HG02884 (cell line): ENCODE measurements at regions not wholly inside any gene's neighbourhood (a gene's known extent, or its start where the extent isn't known, plus 50 kb on each side); places are given as distances from the start of the nearest gene placed in this dataset.

Experiments used
- ATAC-seq: cut with Tn5 transposase; IDR thresholded peaks from one replicate; pipeline ENCODE4 v1.9.1; 2021; ENCODE audit warnings: mild to moderate bottlenecking, moderate library complexity; ENCODE audit not compliant: unreplicated experiment

DNA sequence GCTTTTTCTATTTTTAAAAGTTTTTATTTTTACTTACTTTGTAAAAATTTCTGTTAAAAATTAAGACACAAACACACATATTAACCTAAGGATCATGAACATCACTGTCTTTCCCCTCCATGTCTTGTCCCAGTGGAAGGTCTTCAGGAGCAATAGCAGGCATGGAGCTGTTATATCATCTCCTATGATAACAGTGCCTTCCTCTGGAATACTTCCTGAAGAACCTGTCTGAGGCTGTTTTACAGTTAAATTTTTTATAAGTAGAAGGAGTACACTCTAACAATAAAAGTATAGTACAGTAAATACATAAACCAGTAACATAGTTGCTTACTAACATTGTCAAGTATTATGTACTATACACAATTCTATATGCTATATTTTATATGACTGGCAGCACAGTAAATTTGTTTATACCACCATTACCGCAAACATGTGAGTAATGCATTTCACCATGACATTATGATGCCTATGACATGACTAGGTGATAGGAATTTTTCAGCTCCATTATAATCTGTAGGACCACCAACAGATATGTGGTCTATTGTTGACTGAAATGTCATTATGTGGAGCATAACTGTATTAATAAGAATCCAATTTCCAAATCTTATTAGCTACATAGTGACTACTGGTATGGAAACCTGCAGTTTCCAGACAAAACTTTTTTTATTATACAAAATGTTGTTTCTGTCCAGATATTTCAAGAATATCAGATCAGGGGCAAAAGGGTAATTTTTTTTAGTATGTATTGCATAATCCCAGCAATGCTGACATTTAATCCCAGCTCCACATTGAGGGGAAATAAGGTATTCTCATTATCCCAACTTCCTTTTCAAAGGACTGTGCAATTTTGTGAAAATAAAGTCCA is 337.2 kb upstream of the SLC39A10 start:
- ATAC-seq = no peak

DNA sequence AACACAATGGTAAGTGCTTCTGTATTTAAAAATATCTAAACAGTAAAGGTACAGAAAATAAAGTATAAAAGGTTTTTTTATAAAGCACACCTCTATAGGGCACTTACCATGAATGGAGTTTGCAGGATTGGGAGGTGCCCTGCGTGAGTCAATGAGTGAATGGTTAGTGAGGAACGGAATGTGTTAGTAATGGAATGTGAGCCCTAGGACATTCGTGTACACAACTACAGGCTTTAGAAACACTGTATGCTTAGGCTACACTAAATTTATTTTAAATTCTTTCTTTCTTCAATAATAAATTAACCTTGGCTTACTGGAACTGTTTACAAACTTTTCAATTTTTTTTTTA is 337.9 kb upstream of the SLC39A10 start:
- no peak for ATAC-seq

DNA sequence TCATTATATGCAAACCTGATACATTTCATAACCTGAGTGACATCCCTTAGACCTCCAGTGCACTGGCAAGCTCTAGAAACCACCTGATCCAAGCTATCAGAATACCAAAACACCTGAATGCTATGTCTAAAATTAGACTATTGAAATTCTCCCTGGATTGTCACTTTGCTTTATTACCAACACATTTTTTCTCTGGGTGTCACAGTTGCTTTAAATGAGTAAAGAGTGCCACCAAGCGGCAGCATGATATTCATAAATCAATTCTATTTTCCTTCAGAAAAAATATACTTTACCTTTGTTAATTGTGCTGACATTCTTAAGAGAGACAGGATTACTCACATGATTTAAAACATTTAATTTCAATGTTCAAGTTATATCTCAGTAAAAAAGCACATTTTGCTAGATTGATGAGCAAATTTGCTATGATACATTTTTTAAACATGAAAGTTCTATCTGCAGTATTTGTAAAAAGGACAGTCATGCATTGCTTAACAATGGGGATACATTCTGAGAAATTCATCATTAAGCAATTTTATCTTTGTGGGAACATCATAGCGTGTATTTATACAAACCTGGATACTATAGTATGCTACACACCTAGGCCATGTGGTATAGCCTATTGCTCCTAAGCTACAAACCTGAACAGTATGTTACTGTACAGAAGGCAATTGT is 338.4 kb upstream of the SLC39A10 start:
- peak; percentile 45 for ATAC-seq

DNA sequence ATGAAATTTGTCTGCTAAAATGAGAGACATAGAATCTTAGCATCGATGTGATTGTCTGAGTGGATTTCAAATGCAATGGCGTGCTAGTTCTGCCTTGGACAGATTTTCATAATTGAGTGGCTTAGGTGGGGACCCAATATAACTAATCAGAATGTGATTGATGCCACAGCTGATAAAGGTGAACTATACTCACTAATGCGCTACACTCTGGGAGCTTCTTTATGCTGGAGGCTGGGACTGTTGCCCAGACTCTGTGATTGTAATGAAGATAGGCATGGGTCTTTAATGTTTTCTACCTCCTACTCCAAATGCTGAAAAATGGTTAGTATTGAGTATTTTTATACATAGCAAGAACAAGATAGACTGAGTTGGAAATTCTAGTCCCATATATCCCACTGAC is 339.5 kb upstream of the SLC39A10 start:
- no peak for ATAC-seq

DNA sequence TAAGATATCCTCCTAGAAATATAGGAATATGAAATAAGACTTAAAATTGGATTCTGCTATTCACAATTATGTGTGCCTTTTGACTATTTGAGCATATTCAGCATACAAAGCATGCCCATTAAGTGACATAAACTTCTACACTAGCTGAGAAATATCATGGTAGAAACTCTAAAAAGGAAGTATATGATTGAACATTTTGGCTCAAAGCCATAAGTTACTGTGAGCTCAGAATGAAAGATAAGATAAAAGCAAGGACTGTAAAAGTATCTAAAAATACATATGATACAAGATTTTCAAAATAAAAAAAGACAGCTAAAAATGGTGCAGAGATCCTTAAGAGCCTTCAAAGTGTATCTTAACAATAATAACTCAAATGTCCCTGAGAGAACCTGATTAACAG is 340.5 kb upstream of the SLC39A10 start:
- ATAC-seq = no peak

DNA sequence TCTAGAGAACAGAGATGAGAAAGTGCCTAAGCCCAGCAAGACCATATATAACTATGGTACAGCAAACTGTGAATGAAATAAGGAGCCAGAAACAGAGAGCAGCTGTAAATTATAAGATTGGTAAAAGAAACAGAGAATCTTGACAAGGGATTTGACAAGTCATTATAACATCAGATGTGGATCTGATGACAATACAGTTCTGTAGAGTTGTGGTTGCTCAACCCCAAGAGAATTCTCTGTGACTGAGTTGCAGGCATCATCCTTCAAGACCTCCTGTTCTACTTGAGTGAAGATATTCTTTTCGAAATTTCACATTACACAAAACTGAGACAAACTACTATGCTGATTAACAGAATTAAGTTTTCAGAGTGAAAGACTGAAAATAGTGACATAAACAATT is 343.1 kb upstream of the SLC39A10 start:
- no peak for ATAC-seq

DNA sequence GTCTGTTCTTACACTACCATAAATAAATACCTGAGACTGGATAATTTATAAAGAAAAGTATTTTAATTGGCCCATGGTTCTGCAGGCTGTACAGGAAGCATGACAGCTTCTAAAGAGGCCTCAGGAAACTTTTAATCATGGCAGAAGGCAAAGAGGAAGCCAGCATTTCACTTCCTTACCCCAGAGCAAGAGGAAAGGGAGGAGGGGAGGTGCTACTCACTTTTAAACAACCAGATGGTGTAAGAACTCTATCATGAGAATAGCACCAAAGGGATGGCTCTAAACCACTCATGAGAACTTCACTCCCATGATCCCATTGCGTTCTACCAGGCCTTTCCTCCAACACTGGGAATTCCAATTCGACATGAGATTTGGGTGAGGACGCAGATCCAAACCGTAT is 344.4 kb upstream of the SLC39A10 start:
- no peak for ATAC-seq

DNA sequence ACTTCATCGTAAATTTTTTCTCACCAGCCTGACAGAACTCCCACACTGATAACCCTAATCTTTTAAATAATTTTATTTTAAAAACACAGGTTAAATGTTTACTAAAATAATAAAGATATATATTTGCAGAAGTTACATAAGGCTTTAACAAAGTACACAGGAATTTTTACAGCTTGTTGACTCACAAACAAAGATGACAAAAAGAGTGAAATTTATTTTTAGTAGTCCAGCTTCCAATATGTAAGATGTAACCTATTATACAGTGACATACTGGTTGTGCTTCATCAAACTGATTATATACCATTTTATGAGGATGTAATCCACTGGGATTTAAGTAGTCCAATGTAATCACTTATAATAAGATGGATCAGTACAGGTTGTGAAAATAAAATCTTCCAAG is 348.9 kb upstream of the SLC39A10 start:
- no peak for ATAC-seq

DNA sequence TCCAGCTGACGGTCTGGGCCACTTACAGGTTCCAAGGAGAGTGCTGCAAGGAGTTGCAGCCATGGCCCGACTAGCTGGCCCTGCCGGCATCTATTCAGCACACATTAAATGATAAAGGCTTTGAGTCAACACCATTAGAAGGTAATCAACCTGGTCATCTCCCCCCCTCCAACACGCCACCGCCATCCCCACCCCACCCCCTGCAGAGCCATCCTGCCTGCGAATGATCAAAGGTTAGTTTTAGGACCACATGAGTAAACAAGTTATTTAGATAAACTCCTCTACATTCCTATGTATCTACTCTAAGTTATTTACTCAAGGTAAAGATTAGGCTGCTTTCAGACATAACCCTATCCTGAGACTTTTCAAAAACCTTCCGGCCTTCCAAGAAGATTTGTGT is 349.3 kb upstream of the SLC39A10 start:
- ATAC-seq = no peak

DNA sequence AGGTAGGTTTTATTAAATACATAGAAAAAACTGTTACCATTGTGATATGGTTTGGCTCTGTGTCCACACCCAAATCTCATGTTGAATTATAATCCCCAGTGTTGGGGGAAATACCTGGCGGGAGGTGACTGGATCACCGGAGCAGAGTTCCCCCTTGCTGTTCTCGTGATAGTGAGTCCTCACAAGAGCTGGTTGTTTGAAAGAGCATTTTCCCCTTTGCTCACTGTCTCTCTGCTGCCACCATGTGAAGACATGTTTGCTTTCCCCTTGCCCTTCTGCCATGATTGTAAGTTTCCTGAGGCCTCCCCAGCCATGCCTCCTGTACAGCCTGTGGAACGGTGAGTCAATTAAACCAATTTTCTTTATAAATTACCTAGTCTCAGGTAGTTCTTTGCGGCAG is 352.7 kb upstream of the SLC39A10 start:
- no peak for ATAC-seq

DNA sequence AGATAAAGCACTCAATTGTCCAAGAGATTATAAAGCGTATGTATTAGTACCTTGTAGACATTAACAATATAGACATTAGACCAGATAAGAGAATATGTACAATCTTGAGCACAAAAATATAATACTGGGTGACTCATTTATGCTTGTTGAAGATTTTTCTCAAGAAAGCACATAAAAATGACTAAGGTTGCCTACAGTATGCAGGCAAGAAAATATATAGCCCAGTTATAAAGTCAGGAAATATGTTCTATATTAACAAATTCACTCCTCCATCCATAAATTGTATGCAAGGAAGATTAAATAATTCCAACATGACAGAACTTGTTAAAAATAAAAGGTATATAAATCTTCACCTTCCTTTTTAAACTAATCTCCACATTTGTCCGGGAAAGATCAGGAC is 356.4 kb upstream of the SLC39A10 start:
- ATAC-seq = no peak

DNA sequence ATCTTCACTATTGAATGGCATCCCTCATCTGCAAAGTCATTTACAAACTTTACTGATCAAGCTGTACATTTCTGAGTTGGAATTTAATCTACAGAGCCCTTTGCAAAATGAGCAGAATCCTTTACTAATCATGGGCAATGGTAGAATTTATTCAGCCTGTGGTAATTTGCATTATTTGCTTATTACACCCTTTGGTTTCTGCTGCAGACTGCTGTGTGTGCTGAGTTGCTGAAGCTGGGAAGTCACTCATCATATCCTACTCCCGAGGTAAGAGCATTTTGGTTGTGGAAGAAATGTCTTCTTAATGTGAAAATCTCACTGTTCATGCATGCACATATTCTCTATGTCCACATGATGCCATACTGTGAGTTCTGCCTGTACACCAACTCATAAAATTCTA is 357.4 kb upstream of the SLC39A10 start:
- no peak for ATAC-seq

DNA sequence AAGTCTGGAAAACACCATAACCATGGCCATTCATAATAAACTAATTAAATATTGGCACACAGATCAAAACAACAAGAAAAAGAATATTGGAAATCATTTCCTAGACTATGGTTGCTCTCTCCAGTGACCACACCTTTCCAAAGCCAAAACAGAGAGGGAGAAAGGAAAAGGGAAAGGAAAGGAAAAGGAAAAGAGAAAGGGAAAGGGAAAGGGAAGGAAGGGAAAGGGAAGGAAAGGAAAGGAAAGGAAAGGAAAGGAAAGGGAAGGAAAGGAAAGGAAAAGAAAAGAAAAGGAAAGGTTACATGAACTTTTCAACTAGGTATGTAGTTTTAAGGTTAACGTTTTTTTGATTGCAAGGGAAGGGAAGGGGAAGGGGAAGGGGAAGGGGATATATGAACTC is 360.5 kb upstream of the SLC39A10 start:
- no peak for ATAC-seq

DNA sequence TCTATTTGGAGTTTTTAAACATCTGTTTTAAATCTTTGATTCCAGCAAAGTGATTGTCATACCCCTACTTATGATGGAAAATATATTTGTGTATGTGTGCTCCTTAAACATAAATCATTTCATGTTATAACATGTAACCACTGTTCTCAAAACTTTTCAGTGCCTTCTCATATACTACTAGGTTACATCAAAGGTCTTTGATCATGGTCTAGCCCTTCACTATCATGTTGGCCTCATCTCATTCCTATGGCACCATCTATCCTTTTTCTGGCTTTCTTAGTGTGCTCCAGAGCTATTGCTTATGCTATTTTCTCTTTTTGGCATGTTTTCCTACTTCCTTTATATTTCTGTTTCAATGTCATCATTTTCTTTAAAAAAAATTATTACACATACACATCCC is 367.9 kb upstream of the SLC39A10 start:
- ATAC-seq = no peak

DNA sequence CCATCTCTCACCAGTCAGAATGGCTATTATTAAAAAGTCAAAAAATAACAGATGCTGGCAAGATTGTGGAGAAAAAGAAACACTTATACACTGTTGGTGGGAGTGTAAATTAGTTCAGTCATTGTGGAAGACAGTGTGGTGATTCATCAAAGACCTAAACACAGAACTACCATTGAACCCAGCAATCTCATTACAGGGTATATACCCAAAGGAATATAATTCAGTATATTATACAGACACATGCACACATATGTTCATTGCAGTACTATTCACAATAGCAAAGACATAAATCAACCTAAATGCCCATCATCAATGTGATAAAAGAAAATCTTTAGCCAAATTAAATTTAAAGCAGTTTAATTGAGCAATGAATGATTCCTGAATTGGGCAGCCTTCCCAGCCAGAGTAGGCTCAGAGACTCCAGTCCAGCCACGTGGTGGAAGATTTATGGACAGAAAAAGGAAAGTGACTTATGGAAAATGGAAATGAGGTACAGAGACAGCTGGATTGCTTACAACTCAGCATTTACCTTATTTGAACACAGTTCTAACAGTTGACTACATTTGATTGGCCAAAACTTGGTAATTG is 377.1 kb upstream of the SLC39A10 start:
- no peak for ATAC-seq

DNA sequence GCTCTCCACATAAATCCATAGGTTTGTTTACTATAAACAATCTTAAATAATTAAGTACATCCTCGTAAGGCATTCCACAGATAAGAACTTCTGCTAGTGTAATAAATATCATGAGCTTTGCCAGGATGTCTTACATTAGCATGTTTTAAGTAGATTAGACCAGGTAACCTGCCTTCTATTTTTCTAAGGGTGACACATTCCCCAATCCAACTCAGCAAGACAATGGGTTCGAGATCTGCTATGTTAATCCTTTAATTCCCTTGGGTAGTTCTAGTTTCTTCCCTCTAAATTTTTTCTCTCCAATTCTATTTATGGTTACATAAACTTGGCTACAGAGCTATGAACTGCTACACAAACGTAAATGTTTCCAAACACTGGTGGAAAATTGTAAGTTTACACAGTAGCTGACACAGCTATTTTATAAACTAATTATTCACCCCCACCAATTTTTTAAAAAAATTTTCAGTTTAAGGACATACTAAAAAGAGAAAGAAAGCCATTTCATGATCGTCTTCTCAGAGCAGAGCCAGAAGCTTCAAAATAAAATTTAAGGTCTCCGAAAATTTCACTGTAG is 386.5 kb upstream of the SLC39A10 start:
- no peak for ATAC-seq

DNA sequence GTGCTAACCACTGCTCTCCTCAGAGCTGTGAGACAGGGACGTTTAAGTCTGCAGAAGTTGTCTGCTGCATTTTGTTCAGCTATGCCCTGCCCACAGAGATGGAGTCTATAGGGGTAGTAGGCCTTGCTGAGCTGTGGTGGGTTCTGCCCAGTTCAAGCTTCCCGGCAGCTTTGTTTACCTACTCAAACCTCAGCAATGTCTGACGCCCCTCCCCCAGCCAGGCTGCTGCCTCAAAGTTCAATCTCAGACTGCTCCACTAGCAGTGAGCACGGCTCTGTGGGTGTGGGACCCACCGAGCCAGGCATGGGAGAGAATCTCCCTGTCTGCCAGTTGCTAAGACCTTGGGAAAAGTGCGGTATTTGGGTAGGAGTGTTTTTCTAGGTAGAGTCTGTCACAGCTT is 387.8 kb upstream of the SLC39A10 start:
- no peak for ATAC-seq

DNA sequence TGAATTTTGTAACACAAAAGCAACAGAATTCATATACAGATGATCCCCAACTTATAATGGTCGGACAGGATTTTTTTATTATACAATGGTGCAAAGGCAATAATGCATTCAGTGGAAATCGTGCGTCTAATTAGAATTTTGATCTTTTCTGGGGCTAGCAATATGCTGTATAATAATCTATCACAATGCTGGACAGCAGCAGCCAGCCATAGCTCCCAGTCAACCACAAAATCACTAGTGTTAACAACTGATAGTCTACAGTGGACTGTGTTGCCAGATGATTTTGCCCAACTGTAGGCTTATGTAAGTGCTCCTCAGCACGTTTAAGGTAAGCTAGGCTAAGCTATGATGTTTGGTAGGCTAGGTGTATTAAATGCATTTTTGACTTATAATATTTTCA is 399.0 kb upstream of the SLC39A10 start:
- no peak for ATAC-seq

DNA sequence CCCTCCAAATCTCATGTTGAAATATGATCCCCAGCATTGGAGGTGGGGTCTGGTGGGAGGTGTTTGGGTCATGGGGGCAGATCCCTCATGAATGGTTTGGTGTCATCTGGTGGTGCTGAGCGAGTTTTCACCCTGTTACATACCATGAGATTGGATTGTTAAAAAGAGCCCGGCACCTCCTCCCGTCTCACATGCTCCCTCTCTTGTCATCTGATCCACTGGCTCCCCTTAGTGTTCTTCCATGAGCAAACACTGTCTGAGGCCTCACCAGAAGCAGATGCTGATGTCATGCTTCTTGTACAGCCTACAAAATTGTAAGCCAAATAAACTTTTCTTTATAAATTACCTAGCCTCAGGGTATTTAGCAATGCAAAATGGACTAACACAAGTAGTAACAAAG is 405.0 kb upstream of the SLC39A10 start:
- no peak for ATAC-seq

DNA sequence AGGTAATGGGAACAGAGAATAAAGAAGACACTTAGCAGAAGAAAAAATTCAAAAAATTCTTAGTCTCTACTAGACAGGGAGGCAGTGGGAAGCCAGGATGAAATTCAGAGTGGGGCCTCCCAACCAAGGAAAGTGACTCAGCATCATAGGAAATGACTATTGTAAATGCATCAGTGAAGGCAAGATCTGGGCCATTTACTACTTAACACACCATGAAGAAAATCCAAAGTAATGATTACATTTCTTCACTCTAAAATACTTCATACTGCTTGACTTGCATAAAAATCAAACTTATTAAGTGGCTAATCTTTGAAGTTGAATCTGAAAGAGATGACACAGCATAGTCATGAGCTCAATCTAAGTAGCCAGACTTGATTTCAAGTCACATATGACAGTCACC is 405.8 kb upstream of the SLC39A10 start:
- ATAC-seq = no peak

DNA sequence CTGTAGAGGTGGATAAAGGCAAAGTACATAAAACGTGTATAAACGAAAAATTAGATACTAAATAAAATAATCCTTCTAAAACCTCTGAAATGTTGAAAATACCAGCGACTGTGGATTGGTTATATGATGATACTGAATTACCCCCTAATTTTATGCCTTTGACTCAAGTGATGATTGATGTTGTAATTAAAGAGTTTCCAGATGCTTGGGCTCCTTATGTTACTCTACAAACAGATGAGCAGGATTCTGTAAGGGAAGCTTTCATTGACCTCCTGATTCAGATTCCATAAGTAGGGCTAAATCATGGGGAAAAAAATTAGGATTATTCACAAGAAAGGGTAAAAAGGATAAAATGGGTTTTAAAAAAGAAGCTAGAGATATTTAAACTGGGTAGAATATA is 418.2 kb upstream of the SLC39A10 start:
- ATAC-seq = no peak

DNA sequence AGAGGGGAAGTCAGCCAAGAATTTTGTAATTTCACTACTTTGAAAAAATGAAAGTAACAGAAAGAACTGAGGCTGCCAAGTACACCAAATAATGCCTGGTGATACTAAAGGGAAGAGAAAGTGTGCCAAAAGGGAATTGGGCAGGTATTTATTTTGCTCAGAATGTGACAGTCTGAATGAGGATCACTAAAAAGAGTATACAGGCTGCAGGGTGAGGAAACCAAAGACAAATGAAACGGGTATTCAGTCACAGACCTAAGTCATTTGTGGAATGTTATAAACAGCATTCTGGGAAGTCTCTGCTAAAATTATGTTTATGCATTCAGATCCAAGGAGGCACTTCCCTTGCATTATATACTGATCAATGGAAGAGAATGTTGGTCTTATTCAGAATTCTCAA is 418.6 kb upstream of the SLC39A10 start:
- ATAC-seq = no peak
